Right forelimb (tissue), 1 donor: ENCODE measurements at regions not wholly inside any gene's neighbourhood (a gene's known extent, or its start where the extent isn't known, plus 50 kb on each side); places are given as distances from the start of the nearest gene placed in this dataset.
"Not testable (repeated sequence)": the region's sequence is repeated elsewhere in the genome, so short reads cannot be mapped to it uniquely, and the experiment has no call there.

Experiments
- DNase-seq: peaks from one replicate; pipeline ENCODE4 v3.0.0-alpha.2; 2018

- DNase-seq = no peak
Measured at GRCh38 chr5:17367256-17367840, 130.7 kb upstream of the TAF11L2 start.

DNA sequence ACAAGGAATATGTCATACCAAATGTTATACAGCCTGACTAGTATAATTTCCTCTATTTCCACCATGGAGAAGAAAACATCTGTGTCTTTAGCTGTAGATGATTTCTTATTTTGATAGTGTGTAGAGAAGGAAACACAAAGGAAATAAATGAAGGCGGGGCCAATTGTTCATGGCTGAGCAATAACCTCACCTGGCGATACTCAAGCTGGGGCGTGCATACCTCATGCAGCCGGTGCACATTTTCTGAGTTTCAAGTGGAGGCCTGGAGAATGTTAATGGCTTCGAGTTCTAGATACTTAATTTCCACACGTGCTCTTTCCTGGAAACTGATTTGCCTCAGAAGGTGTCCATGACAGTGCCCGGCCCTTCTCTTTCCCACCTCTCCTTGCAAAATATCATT, 127.4 kb upstream of the TAF11L2 start:
- no peak for DNase-seq

- no peak for DNase-seq
Measured at GRCh38 chr5:17373406-17373805, 124.6 kb upstream of the TAF11L2 start.

DNA sequence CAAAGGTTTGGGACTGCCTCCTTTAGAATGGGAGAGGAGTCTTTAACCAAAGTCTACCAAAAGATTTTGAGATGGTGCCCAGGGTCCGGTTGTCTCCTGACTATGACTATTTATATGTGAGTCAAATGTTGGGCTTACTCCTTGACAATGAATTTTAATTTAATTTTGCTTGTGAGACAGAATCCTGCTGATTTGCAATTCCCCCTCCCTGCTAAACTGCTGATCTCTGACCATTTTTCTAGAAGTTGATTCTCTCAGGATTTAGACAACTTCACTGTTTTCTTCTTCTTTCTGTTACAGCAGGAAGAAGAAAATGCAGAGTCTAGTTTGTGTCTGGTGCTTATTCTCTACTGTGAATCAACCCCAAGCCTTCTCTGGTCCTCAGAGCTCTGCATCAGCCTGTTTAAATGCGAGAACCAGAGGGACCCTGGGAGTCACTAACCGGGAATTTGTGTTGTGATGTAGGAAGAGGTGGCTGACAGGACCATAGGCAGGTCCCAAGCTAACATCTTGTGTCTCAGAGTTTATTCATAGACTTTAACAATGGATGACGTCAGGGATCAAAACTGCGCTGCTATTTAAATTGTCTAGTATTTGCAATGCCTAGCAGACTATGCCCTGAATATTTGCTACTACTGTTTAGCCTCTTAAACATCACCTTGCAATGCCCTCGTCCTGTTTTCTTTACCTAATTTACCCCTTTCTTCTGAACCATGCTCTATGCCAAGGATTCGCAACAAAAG, 124.0 kb upstream of the TAF11L2 start:
- no peak for DNase-seq

DNA sequence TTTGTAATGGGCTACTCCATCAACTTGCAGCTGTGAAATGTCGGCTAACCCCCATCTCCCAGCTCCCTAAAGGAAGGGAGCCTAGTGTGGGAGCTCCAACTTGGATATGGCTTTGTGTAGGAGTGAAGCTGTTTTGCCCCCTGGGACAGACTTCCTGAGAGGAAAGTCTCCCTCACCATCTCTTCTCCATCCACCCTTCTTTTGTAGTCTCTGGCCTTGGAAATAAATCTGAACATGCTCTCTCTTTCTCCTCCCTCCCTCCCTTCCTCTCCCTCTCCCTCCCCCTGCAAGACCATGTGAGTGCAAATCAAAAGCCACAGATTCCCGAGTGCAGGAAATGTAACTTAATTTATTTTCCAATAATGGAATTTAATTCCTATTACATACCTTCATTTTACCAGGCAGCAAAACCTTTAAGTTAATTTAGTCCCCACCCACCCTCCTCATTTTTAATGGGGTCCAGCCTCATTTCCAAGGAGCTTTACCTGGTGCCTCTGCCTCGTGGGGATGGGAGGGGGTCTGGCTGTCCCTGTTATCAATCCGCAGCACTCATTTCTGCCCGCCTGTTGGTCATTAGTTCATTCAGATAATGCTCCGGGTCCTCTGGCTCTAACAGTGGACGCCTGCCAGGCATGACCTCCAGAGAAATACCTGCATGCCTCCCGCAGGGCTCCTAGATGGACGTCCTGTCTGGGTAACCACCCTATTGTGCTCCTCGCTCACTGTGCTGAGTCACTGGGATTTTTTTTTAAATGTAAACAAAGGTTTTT, 122.9 kb upstream of the TAF11L2 start:
- DNase-seq = no peak

- not testable (repeated sequence) for DNase-seq
Measured at GRCh38 chr5:17375886-17376285, 122.1 kb upstream of the TAF11L2 start.

- no peak for DNase-seq
Measured at GRCh38 chr5:17378346-17378997, 119.6 kb upstream of the TAF11L2 start.

DNA sequence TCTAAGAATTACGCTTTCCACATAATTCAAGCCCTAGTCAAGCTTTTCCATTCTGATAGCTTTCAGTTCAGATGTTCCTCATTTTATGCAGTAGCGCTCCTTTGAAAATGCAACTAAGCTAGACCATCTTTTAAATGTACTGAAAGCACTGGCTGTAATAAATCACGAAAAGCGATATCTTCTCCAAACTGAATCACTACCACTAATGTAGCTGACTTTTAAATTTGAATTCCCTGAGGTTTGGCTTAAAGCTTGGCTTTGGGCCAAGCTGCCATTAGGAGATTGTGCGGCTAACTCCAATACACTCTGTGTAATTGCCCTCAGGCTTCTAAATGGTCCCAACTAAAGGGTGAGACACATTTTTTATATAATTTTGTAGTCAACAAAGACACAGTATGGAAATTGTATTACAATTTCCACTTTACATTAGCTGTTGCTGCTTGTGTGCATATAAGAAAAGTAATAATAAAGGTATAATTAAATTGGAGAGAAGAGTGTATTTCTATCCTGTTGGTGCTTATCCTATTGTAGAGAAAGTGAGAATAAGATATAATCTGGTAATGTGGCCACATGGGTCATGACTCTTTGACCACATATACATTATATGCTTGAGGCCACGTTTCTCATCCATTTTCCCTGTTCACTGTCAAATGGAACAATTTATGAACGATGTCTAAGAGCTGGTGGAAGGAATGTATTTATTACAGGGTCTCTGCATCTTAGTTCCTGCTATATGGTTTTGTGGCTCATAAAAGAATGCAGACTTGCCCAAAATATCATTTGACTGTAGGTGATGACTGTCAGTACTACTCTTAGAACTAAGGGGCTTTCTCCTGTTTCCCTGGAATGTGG, 118.7 kb upstream of the TAF11L2 start:
- DNase-seq = no peak

GRCh38 chr5:17381932-17382331, 116.1 kb upstream of the TAF11L2 start:
- no peak for DNase-seq

DNA sequence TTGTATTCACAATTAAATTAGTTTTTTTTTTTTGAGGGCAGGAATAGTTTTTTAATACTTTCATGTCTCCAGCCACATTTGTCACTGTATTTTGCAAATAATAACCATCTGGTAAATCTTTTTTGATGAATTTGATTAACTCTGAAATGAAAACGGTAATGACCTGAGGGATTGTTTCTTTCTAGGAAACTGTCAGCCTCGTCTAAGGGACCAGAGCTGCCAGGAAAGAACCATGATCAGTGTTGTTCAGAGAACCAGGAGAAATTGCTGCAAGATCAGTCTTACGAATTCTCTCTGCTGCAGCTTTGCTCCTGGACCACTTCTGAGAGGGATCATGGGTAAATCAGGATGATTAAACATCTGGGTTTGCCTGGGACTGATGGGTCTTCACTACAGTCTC, 114.5 kb upstream of the TAF11L2 start:
- DNase-seq = no peak

GRCh38 chr5:17384181-17384580, 113.8 kb upstream of the TAF11L2 start:
- DNase-seq = no peak

GRCh38 chr5:17388717-17389116, 109.3 kb upstream of the TAF11L2 start:
- no peak for DNase-seq

DNA sequence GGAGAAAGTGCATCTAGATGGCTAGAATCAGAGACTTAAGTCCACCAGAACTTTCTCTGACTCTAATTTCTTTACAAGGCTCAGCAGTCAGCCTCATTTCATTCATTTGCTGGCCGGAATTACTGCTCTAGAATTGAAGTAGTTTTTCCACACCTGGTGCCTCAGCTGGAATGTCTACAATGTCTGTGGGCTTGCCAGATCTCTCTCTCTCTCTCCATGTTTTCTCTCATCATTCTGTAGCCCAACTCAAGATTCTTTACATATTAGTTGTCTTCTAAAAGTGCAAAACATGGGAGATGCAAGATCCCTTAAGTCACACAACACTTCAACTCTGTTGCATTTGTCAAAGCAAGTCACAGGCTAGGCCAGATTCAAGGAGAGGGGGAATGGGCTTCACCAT, 103.9 kb upstream of the TAF11L2 start:
- no peak for DNase-seq

GRCh38 chr5:17395106-17395880, 102.7 kb upstream of the TAF11L2 start:
- no peak for DNase-seq

- DNase-seq = no peak
Measured at GRCh38 chr5:17396247-17396646, 101.8 kb upstream of the TAF11L2 start.

GRCh38 chr5:17398431-17398830, 99.6 kb upstream of the TAF11L2 start:
- DNase-seq = no peak

DNA sequence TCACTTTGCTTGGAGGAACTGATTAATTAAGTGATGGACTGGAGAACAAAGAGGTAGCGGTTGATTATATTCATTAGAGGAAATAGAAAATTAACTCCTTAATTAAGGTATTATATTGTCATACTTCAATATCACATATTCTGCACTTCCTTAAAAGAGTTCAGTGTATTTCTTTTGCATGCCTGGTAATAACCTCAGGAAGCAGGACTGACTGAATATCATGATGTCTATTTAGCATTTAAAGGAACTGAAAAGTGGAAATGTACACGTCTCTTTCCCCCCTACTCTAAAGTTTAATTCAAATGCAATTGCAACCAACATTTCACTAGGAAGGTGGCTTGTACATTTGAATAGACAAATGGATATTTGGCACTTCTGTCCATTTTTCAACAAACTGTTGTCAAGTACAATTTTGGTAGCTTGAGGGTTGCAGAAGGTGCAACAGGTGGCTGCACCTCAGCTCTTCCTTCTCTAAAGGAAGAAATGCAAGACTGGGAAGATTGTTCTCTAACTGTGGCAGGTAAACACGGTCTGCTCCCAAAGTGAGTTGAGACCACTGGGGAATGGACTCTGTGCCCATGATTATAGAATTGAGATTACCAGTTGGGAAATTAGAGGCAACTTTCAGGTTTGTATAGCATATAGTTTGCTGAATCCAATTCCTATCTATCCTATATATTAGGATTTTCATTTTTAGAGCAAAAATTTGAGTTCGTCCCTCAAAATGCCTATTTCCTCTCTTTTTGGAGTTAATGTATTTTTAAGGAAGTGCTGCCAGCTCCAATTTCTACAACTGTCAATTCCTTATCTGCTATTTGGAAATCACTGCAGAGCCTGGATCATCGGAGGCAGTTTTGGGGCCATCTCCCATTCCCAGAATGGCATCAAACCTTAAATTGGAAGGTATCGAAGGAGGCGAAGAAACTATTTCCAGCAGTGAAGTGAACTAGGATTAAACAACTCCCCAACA, 98.9 kb upstream of the TAF11L2 start:
- no peak for DNase-seq

- DNase-seq = no peak
Measured at GRCh38 chr5:17399931-17400330, 98.1 kb upstream of the TAF11L2 start.

DNA sequence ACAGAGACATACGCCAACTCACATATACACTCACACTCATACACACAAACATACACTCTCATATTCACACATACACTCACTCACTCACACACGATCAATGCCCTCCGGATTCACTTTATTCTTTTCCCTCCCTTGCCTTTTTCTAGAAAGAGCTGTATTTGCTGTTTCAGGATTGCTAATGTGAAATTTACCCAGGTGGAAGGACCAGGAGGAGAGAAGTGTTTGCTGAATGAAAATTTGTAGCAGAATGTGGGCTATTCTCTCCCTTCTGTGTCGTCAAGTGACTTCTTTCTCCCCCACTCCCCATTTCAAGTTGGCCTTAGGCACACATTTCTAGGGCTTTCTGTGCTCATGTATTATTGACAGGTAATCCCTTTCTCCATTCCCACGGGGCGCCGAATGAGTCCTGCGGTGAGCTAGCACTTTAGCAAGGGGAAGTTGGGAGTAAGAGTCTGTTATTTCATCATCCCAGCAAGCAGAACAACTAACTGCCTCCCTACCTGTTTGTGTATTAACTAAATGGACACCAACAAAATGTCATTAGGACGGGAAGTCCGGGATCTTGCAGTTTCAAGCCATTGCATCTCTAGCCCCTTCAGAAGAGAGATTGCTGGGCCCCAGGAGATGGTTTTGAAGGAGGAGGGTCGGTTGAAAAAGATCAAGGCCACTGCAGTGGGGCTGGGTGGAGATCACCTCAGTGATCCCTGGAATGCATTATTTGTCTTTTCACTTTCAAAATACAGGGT, 97.1 kb upstream of the TAF11L2 start:
- no peak for DNase-seq
